Esophagus squamous epithelium (tissue), 5 donors: ENCODE measurements at regions not wholly inside any gene's neighbourhood (a gene's known extent, or its start where the extent isn't known, plus 50 kb on each side); places are given as distances from the start of the nearest gene placed in this dataset.

Experiments
- DNase-seq: peaks from one replicate; lab custom pipeline; 2025; lab: John Stamatoyannopoulos, UW
- H3K27ac ChIP-seq, 4 donors: fragments of 200-600 bp; sonication (generic); one replicate each; pipeline ENCODE4 v1.5.1; 2016 to 2019; ENCODE audit warnings: mild to moderate bottlenecking in 1 of 4
- H3K27me3 ChIP-seq, 4 donors: fragments of 200-600 bp; sonication (generic); 1 replicate in 3 of 4; 2 replicates in 1 of 4; pipeline versions ENCODE4 v1.5.1 to v1.6.0; 2017 to 2021; ENCODE audit warnings: antibody characterized with exemption in 1 of 4
- H3K36me3 ChIP-seq, 3 donors: fragments of 200-600 bp; sonication (generic); one replicate each; pipeline ENCODE4 v1.5.1; 2016 to 2019
- H3K4me1 ChIP-seq, 3 donors: fragments of 200-600 bp; sonication (generic); one replicate each; pipeline ENCODE4 v1.5.1; 2017 to 2019
- H3K4me3 ChIP-seq, 4 donors: fragments of 200-600 bp; sonication (generic); 1 replicate in 3 of 4; 2 replicates in 1 of 4; pipeline ENCODE4 v1.5.1; 2016 to 2019; ENCODE audit warnings: mild to moderate bottlenecking in 2 of 4, moderate library complexity in 1 of 4
- H3K9me3 ChIP-seq, 3 donors: fragments of 200-600 bp; sonication (generic); one replicate each; pipeline ENCODE4 v1.5.1; 2016 to 2019
- POLR2A ChIP-seq, 4 donors: fragments of 450-650 bp; IDR thresholded peaks; one replicate each; pipeline ENCODE4 v1.6.1; 2017; ENCODE audit warnings: antibody characterized with exemption in 4 of 4, mild to moderate bottlenecking in 4 of 4, moderate library complexity in 3 of 4
- WGBS, 2 donors: methylation state at CpG; one replicate each; pipeline ENCODE4 v1.1.5; 2018; 5-methylcytosine and 5-hydroxymethylcytosine counted together
- intact Hi-C: fragments of 100-400 bp; cut with DNase I; formaldehyde crosslinking; loops from one replicate; pipeline ENCODE4 v1.15.0; 2022
- TF ChIP-seq, protein P1 (sequence below), 6 experiments: fragments of 450-650 bp in 4 of 6; fragments of 200-600 bp in 2 of 6; sonication (generic) in 2 of 6; IDR thresholded peaks; one replicate each; pipeline ENCODE4 v1.5.1; 2016 to 2019; ENCODE audit warnings: antibody characterized with exemption in 6 of 6, mild to moderate bottlenecking in 4 of 6, moderate library complexity in 4 of 6
- donor health status: DM: yes; HTN: yes; CAD: no.

DNA sequence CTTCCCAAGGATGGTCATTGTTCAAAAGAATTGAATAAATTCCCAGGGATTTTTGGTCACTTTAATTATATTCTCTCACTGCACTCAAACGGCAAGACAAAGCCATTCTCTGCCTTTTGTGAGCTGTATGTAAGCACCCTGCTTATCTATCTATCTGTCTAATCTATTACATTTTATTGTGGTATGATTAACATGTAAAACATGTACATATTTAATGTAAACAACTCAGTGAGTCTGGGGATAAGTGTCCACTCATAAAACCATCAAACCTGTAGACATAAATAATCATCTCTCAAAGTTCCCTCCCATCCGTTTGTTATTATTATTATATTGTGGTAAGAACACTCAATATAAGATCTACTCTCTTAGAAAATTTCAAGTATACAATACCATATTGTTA is 167.1 kb downstream of the CAND1 start:
- intact Hi-C loops = no loop called here
- whole genome bisulfite sequencing, 2 donors = 56 to 70% methylated on average over 2 of the region's 2 CpGs
- H3K27ac ChIP-seq = no peak overlapping the region

DNA sequence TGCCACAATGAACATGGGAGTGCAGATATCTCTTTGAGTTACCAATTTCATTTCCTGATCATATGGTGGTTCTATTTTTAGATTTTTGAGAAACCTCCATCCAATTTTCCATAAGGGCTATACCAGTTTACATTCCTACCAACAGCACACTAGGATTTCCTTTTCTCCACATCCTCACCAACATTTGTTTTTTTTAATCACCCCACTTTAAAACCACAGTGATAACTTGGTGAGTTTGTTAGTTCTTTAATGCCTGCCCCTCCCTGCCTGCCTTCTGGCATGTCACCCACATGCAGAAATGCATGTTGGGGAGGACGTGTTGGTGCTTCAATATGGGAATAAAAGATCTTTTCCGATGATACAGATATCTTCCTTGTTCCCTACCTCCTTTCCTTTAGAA is 167.9 kb downstream of the CAND1 start:
- DNase-seq = no peak
- no peak overlapping the region for H3K4me3 ChIP-seq
- 64 to 69% methylated on average over 2 of the region's 2 CpGs for WGBS, 2 donors
- no peaks in the 10 kb centered on the region for H3K36me3 ChIP-seq
- intact Hi-C loops = no loop called here
- H3K27ac ChIP-seq = no peak overlapping the region
- no peaks in the 10 kb centered on the region for H3K9me3 ChIP-seq
- no peaks in the 10 kb centered on the region for H3K27me3 ChIP-seq
- peaks cover 3 to 22% (median 15%) of the 10 kb centered on the region in 3 donors for H3K4me1 ChIP-seq
- TF ChIP-seq POLR2A (IDR thresholded peaks at IDR 0.05) = no peak
- TF ChIP-seq, protein P1, sequence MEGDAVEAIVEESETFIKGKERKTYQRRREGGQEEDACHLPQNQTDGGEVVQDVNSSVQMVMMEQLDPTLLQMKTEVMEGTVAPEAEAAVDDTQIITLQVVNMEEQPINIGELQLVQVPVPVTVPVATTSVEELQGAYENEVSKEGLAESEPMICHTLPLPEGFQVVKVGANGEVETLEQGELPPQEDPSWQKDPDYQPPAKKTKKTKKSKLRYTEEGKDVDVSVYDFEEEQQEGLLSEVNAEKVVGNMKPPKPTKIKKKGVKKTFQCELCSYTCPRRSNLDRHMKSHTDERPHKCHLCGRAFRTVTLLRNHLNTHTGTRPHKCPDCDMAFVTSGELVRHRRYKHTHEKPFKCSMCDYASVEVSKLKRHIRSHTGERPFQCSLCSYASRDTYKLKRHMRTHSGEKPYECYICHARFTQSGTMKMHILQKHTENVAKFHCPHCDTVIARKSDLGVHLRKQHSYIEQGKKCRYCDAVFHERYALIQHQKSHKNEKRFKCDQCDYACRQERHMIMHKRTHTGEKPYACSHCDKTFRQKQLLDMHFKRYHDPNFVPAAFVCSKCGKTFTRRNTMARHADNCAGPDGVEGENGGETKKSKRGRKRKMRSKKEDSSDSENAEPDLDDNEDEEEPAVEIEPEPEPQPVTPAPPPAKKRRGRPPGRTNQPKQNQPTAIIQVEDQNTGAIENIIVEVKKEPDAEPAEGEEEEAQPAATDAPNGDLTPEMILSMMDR (IDR thresholded peaks at IDR 0.05) = no peak

More for the DNA sequence above, 167.1 kb downstream of the CAND1 start:
- TF ChIP-seq, protein P1 (IDR thresholded peaks at IDR 0.05) = no peak
- H3K4me3 ChIP-seq = no peak overlapping the region
- no peaks in the 10 kb centered on the region for H3K27me3 ChIP-seq
- H3K36me3 ChIP-seq = no peaks in the 10 kb centered on the region
- DNase-seq = no peak
- no peaks in the 10 kb centered on the region for H3K9me3 ChIP-seq
- peaks cover 0 to 15% (median 15%) of the 10 kb centered on the region in 3 donors for H3K4me1 ChIP-seq

- TF ChIP-seq, protein P1 (IDR thresholded peaks at IDR 0.05) = no peak
- TF ChIP-seq POLR2A (IDR thresholded peaks at IDR 0.05) = no peak
- no peak for DNase-seq
- Histone ChIP-seq H3K4me1 (peaks cover 3 to 23% (median 9%) of the 10 kb centered on the region in 3 donors), H3K4me3 (no peak overlapping the region), H3K27ac (no peak overlapping the region), H3K27me3 (no peaks in the 10 kb centered on the region), H3K36me3 (no peaks in the 10 kb centered on the region), H3K9me3 (no peaks in the 10 kb centered on the region)
- 74 to 88% methylated on average over 3 of the region's 3 CpGs for WGBS, 2 donors
- intact Hi-C loops = loop anchor here (10.0 kb wide), 2 partner anchors 85 to 505 kb away; no protein-coding TSS in a partner anchor
These were observed 170.5 kb downstream of the CAND1 start for GRCh38 chr12:67439611-67440010.

DNA sequence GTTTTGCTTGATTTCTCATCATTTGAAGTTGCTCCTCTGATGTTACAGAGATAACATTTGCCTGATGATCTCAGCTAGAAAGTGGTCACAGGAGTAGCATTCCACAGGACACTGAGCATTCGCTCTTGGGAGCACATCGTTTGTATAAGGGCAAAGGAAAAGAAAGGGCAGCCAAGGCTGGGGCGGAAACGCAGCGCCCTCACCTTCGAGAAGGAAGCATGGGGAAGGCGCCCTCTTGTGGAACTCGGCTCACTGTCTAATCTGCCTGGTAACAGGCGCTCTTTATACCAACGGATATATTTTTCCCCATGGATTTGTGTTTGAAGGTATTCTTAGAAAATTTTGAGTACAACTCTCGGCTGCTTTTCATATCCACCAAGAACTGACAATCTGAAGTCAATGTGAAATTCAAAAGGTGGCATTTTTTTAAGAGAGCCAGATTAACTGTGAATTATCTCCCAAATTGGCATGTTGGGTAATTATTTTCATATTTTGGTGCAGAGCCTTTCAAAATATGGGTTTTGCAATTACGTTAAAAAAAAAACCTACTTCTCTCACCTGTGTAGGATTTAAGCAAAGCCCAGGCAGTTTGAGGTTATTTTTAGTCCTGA is 172.7 kb downstream of the CAND1 start:
- no peak for TF ChIP-seq POLR2A (IDR thresholded peaks at IDR 0.05)
- TF ChIP-seq, protein P1 (IDR thresholded peaks at IDR 0.05) = peak; percentile 73 to 90 (median 78)
- no peaks in the 10 kb centered on the region for H3K36me3 ChIP-seq
- peaks cover 0 to 13% (median 3%) of the 10 kb centered on the region in 3 donors for H3K4me1 ChIP-seq
- WGBS, 2 donors = 9 to 10% methylated on average over 12 of the region's 12 CpGs
- H3K4me3 ChIP-seq = no peak overlapping the region
- no peaks in the 10 kb centered on the region for H3K9me3 ChIP-seq
- H3K27me3 ChIP-seq = no peaks in the 10 kb centered on the region
- peak; percentile 2 for DNase-seq
- H3K27ac ChIP-seq = peak overlapping the region in 1 of 4 donors; percentile 21
- intact Hi-C loops = loop anchor here (10.0 kb wide), 2 partner anchors 87 to 503 kb away; no protein-coding TSS in a partner anchor

DNA sequence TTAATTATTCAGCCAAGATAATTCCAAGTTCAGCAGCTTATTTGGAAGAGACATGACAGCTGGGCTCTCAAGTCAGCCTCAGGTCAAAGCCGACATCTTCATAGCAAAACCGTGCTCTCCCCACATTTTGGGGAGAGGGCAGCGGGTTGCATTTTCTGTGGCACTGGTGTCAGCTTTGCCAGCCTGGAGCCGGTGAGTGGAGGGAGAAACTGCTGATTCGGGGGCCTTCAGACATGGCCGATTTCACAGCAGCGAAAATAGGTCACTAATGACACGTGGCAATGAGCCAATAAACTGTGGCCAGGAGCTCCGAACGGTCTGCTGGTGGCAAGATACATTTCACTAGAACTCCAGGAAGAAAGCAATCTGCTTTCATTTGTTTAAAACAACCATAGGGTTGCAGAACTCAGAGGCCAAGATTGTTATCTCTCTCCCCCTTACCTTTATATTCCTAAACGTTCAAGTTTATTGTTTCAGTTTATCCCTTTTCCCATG is 173.2 kb downstream of the CAND1 start:
- H3K4me1 ChIP-seq = peaks cover 0 to 13% (median 3%) of the 10 kb centered on the region in 3 donors
- 35 to 43% methylated on average over 10 to 11 of the region's 11 CpGs for WGBS, 2 donors
- intact Hi-C loops = loop anchor here (10.0 kb wide), 2 partner anchors 88 to 502 kb away; no protein-coding TSS in a partner anchor
- H3K27ac ChIP-seq = no peak overlapping the region
- H3K36me3 ChIP-seq = no peaks in the 10 kb centered on the region
- no peaks in the 10 kb centered on the region for H3K9me3 ChIP-seq
- no peaks in the 10 kb centered on the region for H3K27me3 ChIP-seq
- TF ChIP-seq, protein P1 (IDR thresholded peaks at IDR 0.05) = no peak
- TF ChIP-seq POLR2A (IDR thresholded peaks at IDR 0.05) = no peak
- no peak overlapping the region for H3K4me3 ChIP-seq
- no peak for DNase-seq
